NCI-H1694 (cell line): ENCODE measurements at regions not wholly inside any gene's neighbourhood (a gene's known extent, or its start where the extent isn't known, plus 50 kb on each side); places are given as distances from the start of the nearest gene placed in this dataset.
"Not testable (repeated sequence)": the region's sequence is repeated elsewhere in the genome, so short reads cannot be mapped to it uniquely, and the experiment has no call there.

ENCODE experiments used
- DNase-seq: peaks from one replicate; lab custom pipeline; 2025; lab: John Stamatoyannopoulos, UW

DNA sequence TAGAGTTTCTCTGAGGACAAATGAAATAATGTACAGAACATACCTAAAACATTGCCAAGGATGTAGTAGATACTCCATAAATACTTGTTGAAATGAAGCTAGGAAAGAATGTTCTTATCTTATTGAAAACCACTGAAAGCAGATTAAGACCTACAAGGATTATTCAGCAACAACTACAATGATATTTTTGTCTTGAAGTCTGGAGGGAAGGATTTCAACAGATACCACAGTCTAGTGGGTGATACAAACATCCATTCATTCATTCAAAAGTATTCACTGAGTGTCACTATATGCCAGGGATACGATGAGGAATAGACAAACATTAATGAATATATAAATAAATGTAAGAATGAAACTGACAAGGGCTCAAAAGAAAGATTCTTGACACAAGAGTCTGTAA, 74.7 kb upstream of the THBS1 start:
- DNase-seq = no peak

DNA sequence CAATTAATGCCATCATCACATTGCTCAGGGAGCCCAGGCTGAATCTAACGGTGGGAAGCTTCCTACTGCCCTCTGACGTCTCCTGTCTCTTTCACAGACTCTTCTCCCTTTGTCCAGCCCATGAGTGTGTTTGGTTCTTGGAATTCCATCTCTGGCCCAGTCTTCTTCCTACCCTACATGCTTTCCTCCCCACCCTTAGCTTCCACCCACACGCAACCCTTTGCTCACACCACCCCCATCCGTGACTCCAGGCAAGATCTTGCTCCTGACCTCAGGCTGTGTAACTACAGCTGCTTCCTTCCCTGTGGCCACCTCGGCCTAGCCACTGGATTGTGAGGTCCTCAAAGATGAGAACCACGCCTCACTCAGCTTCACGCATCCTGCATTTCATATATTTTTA, 72.3 kb upstream of the THBS1 start:
- DNase-seq = no peak

- DNase-seq = no peak
Measured at GRCh38 chr15:39510001-39510701, 70.7 kb upstream of the THBS1 start.

- no peak for DNase-seq
Measured at GRCh38 chr15:39511000-39511915, 69.6 kb upstream of the THBS1 start.

- DNase-seq = peak; percentile 89
Measured at GRCh38 chr15:39511916-39512260, 69.0 kb upstream of the THBS1 start.

DNA sequence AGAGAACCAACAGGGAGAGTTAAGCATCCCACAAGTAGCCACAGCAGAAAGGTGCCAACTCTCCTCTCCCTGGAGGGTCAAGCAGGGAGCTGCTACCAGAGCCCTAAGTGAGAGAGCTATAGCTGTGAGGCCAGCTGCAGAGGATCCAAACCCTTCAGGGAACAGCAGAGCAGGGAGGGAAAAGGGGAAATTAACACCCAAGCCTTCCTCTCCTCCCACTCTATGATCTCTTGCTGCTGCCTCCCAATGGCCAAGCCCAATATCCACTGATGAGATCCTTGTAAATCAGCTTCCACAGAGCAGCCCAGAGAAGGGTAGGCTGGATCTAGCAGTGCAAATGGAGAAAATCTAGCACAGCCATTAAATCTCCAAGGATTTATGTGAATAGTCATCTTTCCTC, 68.2 kb upstream of the THBS1 start:
- no peak for DNase-seq

GRCh38 chr15:39513936-39514335, 66.9 kb upstream of the THBS1 start:
- DNase-seq = no peak

DNA sequence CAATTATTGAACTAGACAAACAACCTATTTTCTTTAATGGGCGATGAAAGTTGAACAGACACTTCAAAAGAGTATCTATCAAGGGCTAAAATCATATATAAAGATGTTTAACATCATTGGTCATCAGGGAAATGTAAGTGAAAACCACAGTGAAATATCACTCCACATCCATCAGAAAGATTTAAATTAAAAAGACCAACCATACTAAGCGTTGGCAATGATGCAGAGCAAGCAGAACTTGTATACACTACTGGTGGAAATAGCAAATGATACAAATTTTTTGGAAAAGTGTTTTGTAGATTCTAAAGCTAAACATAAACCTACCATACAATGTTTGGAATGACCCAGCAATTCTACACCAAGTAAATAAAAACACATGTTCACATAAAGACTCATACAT, 65.9 kb upstream of the THBS1 start:
- no peak for DNase-seq

DNA sequence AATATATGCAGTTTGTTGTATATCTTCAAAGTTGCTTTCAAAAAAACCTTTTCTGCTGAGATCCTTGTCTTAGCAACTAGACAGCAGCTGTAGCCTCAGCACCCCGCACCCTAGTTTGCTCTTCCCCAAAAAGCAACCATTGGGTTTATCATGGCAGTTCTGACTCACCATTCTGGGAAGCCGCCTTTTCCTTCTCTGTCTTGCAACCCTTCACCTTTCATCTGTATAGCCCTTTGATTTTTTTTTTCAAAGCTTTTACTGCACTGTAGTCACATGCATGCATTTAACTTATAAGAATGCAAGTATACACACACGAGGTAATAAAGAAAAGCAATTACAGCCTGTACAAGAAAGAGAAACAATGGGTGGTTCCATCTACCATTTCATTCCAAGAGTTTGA, 65.1 kb upstream of the THBS1 start:
- DNase-seq = no peak

GRCh38 chr15:39517122-39517855, 63.6 kb upstream of the THBS1 start:
- DNase-seq = no peak

GRCh38 chr15:39523968-39524367, 56.9 kb upstream of the THBS1 start:
- not testable (repeated sequence) for DNase-seq

GRCh38 chr15:39529457-39529856, 51.4 kb upstream of the THBS1 start:
- DNase-seq = no peak

DNA sequence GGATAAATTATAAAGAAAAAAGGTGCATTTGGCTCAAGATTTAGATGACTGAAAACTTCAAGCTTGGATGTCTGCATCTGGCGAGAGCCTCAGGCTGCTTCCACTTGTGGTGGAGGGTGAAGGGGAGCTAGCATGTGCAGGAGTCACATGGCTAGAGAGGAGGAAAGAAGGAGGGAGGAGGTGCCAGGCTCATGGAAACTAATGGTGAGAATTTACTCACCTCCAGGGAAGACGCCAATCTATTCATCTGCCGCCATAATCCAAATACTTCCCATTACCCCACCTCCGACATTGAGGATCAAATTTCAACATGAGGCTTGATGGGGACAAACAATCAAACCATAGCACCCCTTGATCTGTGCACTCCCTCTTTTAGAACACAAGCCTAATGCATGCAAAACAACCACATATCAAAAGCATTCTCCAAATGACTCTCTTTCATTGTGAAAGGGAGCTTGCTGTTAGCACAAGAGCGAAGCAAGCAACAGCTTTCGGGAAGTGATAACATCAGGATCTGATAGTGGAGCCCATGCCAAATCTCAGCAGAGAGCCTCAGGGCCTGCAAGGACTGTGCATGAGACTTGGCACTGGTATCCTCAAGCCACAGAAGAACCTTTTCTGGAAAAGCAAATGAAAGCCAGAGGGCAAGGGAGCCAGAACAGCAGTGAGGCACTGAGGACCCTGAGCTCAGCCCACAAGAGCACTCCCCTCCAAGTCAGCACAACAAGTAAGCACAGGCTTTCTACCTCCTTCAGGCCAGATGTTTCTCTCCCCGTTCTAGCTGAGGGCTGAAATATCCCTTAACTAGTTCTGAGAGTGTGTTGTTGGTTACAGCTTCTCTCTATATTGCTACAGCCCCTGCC, 50.2 kb upstream of the THBS1 start:
- no peak for DNase-seq
